ENCODE measurements at regions not wholly inside any gene's neighbourhood (a gene's known extent, or its start where the extent isn't known, plus 50 kb on each side); places are given as distances from the start of the nearest gene placed in this dataset.

GRCh38 chr22:48567213-48567975 lies 1260.3 kb downstream of the BRD1 start:
- no peak for DNase-seq

GRCh38 chr22:48566741-48567140 lies 1260.9 kb downstream of the BRD1 start:
- no peak for DNase-seq

GRCh38 chr22:48565901-48566501 lies 1261.7 kb downstream of the BRD1 start:
- DNase-seq, result no peak

GRCh38 chr22:48564995-48565394 lies 1262.7 kb downstream of the BRD1 start:
- DNase-seq, result no peak

- DNase-seq, result no peak
Observed at GRCh38 chr22:48563966-48564330, 1263.7 kb downstream of the BRD1 start.

- DNase-seq, result no peak
Observed at GRCh38 chr22:48563118-48563965, 1264.3 kb downstream of the BRD1 start.

GRCh38 chr22:48561676-48562075 lies 1266.0 kb downstream of the BRD1 start:
- DNase-seq, result no peak

- no peak for DNase-seq
Observed at GRCh38 chr22:48560836-48561235, 1266.8 kb downstream of the BRD1 start.

- no peak for DNase-seq
Observed at GRCh38 chr22:48560389-48560751, 1267.3 kb downstream of the BRD1 start.

GRCh38 chr22:48559647-48560388 lies 1267.9 kb downstream of the BRD1 start:
- no peak for DNase-seq

GRCh38 chr22:48558606-48559402 lies 1268.9 kb downstream of the BRD1 start:
- no peak for DNase-seq

GRCh38 chr22:48558016-48558415 lies 1269.7 kb downstream of the BRD1 start:
- no peak for DNase-seq

- no peak for DNase-seq
Observed at GRCh38 chr22:48557473-48557872, 1270.2 kb downstream of the BRD1 start.

- DNase-seq, result no peak
Observed at GRCh38 chr22:48556751-48557150, 1270.9 kb downstream of the BRD1 start.

GRCh38 chr22:48556222-48556621 lies 1271.5 kb downstream of the BRD1 start:
- no peak for DNase-seq

GRCh38 chr22:48555606-48556005 lies 1272.1 kb downstream of the BRD1 start:
- no peak for DNase-seq

GRCh38 chr22:48554893-48555572 lies 1272.6 kb downstream of the BRD1 start:
- DNase-seq, result no peak

GRCh38 chr22:48553694-48554308 lies 1273.9 kb downstream of the BRD1 start:
- DNase-seq, result no peak

GRCh38 chr22:48553119-48553518 lies 1274.6 kb downstream of the BRD1 start:
- DNase-seq, result no peak

GRCh38 chr22:48551716-48552268 lies 1275.9 kb downstream of the BRD1 start:
- DNase-seq, result no peak

- DNase-seq, result no peak
Observed at GRCh38 chr22:48551061-48551460, 1276.6 kb downstream of the BRD1 start.

All from NCI-H2107 (cell line).